Ovary (tissue), 7 donors: ENCODE measurements at regions not wholly inside any gene's neighbourhood (a gene's known extent, or its start where the extent isn't known, plus 50 kb on each side); places are given as distances from the start of the nearest gene placed in this dataset.

ENCODE experiments used
- DNase-seq, 5 donors: peaks; one replicate each; pipeline ENCODE4 v3.0.0-alpha.2; 2019 to 2020
- H3K27ac ChIP-seq, 2 donors: fragments of 200-600 bp; one replicate each; pipeline versions ENCODE4 v1.5.1 to v1.8.0; 2019 to 2022
- H3K27me3 ChIP-seq: fragments of 200-600 bp; one replicate; pipeline ENCODE4 v1.8.0; 2022
- H3K36me3 ChIP-seq: fragments of 200-600 bp; sonication (generic); one replicate; pipeline ENCODE4 v1.5.1; 2019
- H3K4me1 ChIP-seq: one replicate; pipeline ENCODE4 v1.8.1; 2013; ENCODE audit warnings: mild to moderate bottlenecking, moderate library complexity; ENCODE audit not compliant: insufficient read depth
- H3K4me3 ChIP-seq: fragments of 200-600 bp; sonication (generic); one replicate; pipeline ENCODE4 v1.5.1; 2017
- H3K9me3 ChIP-seq, 2 donors: fragments of 200-600 bp in 1 of 2; sonication (generic) in 1 of 2; one replicate each; pipeline versions ENCODE4 v1.5.1 to v1.8.1; 2013 to 2019; ENCODE audit warnings: mild to moderate bottlenecking in 1 of 2, moderate library complexity in 1 of 2
- CTCF ChIP-seq, 3 donors: fragments of 450-650 bp in 2 of 3; fragments of 200-600 bp in 1 of 3; IDR thresholded peaks; one replicate each; pipeline versions ENCODE4 v1.5.1 to v1.8.0; 2016 to 2022; ENCODE audit warnings: antibody characterized with exemption in 3 of 3, mild to moderate bottlenecking in 1 of 3
- EP300 ChIP-seq: sonication (generic); formaldehyde crosslinking; IDR thresholded peaks from one replicate; pipeline ENCODE4 v1.6.1; 2017; ENCODE audit warnings: antibody characterized with exemption
- POLR2A ChIP-seq: fragments of 450-650 bp; IDR thresholded peaks from one replicate; pipeline ENCODE4 v1.6.1; 2017; ENCODE audit warnings: antibody characterized with exemption, mild to moderate bottlenecking, moderate library complexity
- WGBS, 3 donors: extraction: QIAGEN DNeasy Blood & Tissue Kit in 1 of 3; methylation state at CpG; one replicate each; pipeline versions ENCODE4 v1.1.5 to v1.1.7; 2013 to 2017; 5-methylcytosine and 5-hydroxymethylcytosine counted together
- intact Hi-C, 4 donors: fragments of 100-400 bp; cut with DNase I; formaldehyde crosslinking; loops; one replicate each; pipeline versions ENCODE4 v1.11.0 to v1.15.1; 2022 to 2023
- donor health status: DM: no; HTN: no; CAD: no; lungs with moderate emphysema.
- donor health status: DM: no; HTN: no; CAD: no.
- donor health status: Bipolar disorder and iron deficiency.
- donor health status: DM: no; HTN: no; CAD: no.
- donor health status: DM: yes; HTN: yes; CAD: no.

DNA sequence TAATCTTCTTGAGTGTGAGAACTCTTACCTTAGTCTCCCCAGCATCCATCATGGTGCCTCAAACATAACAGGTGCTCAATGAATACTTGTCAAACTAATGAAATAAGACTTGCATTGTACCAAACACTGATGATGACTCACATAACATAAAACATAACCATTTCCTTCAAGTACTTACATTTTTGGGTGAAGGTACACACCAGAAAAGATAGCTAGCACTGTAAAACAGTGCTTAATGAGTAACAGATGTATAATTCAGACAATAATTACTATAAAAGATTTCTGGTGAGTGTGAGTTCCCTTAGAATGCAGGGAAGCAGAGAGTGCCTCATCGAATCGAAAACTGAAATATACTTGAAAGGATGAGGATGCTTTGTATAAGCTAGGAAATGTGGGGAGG, 70.1 kb upstream of the HCCS start:
- Histone ChIP-seq H3K27me3 (no peaks in the 10 kb centered on the region), H3K4me1 (no peaks in the 10 kb centered on the region), H3K36me3 (no peaks in the 10 kb centered on the region), H3K9me3 (no peaks in the 10 kb centered on the region), H3K4me3 (no peak overlapping the region), H3K27ac (no peak overlapping the region)
- no peak for TF ChIP-seq POLR2A
- TF ChIP-seq EP300 = no peak
- TF ChIP-seq CTCF (IDR thresholded peaks at IDR 0.05) = no peak
- WGBS, 3 donors = 59 to 87% (median 82%) methylated on average over 2 of the region's 2 CpGs
- intact Hi-C loops = no loop called here
- DNase-seq = no peak

DNA sequence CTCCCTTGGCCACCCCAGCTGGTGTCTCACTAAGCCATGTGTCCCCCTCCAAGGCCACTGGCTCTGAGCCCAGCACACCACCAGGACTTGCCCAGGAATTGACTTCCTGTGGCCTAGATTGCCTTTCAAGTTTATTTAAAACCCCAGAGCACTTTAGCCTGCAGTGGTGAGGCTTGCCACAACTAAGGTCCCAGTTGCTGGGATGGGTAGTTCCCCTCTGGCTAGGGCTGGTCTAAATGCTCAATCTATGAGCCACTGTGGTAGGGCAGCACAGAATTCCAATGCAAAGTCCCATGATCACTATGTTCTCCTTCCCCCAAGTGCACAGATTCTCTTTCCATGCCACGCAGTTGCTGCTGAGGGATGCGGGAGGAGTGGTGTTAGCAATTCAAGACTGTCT, 61.1 kb upstream of the HCCS start:
- no peaks in the 10 kb centered on the region for H3K9me3 ChIP-seq
- H3K27ac ChIP-seq = no peak overlapping the region
- no peaks in the 10 kb centered on the region for H3K4me1 ChIP-seq
- no peaks in the 10 kb centered on the region for H3K27me3 ChIP-seq
- DNase-seq = no peak
- intact Hi-C loops = no loop called here
- H3K36me3 ChIP-seq = no peaks in the 10 kb centered on the region
- 86 to 90% (median 87%) methylated on average over 2 of the region's 2 CpGs for WGBS, 3 donors
- no peak for TF ChIP-seq EP300
- H3K4me3 ChIP-seq = no peak overlapping the region

DNA sequence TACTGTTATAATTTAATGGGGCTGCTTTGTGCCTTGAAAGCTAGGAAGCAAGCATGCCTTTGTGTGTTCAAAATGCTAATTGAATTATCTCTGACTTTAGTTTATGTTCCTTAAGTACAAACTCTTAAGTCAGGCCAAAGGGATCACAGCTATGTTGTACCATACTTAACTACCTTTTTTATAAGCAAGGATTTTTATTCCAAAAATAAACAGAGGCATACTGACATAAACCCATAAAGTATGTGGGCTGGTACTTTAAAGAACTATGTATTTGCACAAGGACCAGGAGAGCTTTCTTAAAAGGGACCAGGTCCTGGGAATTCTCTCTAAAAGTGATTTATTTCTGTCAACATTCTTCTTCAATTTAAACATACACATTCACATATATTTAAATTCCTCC, 57.8 kb upstream of the HCCS start:
- TF ChIP-seq CTCF (IDR thresholded peaks at IDR 0.05) (no peak), EP300 (no peak), POLR2A (no peak)
- intact Hi-C loops = no loop called here
- H3K4me1 ChIP-seq = no peaks in the 10 kb centered on the region
- H3K27me3 ChIP-seq = no peaks in the 10 kb centered on the region
- no peak for DNase-seq
- H3K36me3 ChIP-seq = no peaks in the 10 kb centered on the region
- H3K4me3 ChIP-seq = no peak overlapping the region
- H3K27ac ChIP-seq = no peak overlapping the region
- H3K9me3 ChIP-seq = no peaks in the 10 kb centered on the region

DNA sequence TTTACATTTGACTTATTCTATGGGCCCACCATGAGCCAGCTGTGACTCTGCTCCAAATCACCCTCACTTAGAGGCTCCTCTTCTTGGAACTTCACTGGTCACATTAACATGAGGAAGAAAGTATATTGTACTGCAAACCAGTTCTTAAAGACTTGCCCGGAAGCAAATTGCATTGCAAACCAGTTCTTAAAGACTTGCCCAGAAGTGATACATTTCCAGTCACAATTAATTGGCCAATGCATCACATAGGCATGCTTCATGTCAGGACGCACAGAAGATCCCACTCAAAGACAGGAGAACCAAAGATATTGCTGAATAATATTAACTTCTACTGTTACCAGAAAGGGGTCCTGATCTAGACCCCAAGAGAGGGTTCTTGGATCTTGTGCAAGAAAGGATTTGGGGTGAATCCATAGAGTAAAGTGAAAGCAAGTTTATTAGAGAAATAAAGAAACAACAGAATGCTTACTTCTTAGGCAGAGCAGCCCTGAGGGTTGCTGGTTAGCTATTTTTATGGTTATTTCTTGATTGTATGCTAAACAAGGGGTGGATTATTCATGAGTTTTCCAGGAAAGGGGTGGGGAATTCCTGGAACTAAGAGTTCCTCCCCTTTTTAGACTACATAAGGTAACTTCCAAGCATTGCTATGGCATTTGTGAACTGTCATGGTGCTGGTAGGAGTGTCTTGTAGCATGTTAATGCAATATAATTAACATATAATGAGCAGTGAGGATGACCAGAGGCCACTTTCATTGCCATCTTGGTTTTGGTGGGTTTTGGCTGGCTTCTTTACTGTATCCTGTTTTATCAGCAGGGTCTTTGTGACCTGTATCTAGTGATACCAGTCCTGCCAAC, 54.6 kb upstream of the HCCS start:
- Histone ChIP-seq H3K4me3 (no peak overlapping the region), H3K27ac (no peak overlapping the region), H3K27me3 (no peaks in the 10 kb centered on the region), H3K4me1 (no peaks in the 10 kb centered on the region), H3K9me3 (no peaks in the 10 kb centered on the region), H3K36me3 (no peaks in the 10 kb centered on the region)
- WGBS, 3 donors = 79 to 91% (median 89%) methylated on average over 2 of the region's 2 CpGs
- TF ChIP-seq EP300 = no peak
- TF ChIP-seq CTCF (IDR thresholded peaks at IDR 0.05) = no peak
- TF ChIP-seq POLR2A = no peak
- DNase-seq = no peak
- intact Hi-C loops = no loop called here

DNA sequence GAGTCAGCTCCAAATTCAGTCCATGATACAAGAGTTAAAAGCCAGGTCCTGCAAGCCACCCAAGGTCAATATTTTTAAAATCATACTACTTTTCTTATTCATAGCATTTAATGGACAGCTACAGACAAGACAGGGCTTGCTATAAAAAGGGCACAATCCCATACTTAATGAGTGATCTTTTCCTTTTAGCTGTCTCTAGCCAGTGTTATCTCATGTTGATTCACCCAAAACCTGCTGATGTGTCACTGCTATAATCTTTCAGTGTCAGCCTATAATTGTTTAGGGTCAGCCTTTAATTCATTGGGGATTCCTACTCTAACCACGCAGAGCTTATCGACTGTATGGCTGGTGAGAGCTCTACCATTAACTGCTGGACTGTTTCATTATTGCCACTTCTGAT, 51.2 kb upstream of the HCCS start:
- DNase-seq = no peak
- 74 to 84% (median 80%) methylated on average over 2 of the region's 2 CpGs for WGBS, 3 donors
- Histone ChIP-seq H3K4me1 (peaks cover 1% of the 10 kb centered on the region), H3K27me3 (no peaks in the 10 kb centered on the region), H3K4me3 (no peak overlapping the region), H3K9me3 (no peaks in the 10 kb centered on the region), H3K36me3 (no peaks in the 10 kb centered on the region), H3K27ac (no peak overlapping the region)
- intact Hi-C loops = no loop called here
- TF ChIP-seq EP300 (no peak), CTCF (IDR thresholded peaks at IDR 0.05) (no peak), POLR2A (no peak)
